ENCODE measurements at regions not wholly inside any gene's neighbourhood (a gene's known extent, or its start where the extent isn't known, plus 50 kb on each side); places are given as distances from the start of the nearest gene placed in this dataset.
"Not testable (repeated sequence)": the region's sequence is repeated elsewhere in the genome, so short reads cannot be mapped to it uniquely, and the experiment has no call there.

DNA sequence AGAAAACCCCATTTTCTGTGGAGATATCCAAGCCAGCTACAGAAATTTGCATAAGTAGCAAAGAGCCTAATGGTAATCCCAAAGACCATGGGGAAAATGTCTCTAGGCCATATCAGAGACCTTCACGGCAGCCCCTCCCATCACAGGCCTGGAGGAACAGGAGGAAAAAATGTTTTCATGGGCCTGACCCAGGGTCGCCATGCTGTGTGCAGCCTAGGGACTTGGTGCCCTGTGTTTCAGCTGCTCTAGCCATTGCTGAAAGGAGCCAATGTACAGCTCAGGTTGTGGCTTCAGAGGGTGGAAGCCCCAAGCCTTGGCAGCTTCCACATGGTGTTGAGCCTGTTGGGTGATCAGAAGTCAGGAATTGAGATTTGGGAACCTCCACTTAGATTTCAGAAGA is 1150.7 kb downstream of the OTOL1 start:
- no peak for DNase-seq

DNA sequence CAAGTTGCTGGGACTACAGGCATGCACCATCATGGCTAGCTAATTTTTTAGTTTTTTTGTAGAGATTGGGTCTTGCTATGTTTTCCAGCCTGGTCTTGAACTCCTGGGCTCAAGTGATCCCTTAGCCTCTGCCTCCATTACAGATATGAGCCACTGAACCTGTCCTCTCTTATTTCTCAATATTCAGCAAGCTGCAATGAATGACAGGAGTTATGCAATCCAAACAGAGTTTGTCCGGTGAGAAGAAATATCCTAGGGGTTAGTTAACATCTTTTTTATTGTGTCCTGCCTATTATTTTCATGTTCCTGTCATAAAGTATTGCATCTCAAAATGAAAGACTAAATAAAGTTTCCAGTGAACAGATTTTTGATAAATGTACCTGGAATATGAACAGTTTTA is 1161.4 kb downstream of the OTOL1 start:
- DNase-seq: no peak

- DNase-seq: no peak
Measured at GRCh38 chr3:162665684-162666391, 1169.2 kb downstream of the OTOL1 start.

DNA sequence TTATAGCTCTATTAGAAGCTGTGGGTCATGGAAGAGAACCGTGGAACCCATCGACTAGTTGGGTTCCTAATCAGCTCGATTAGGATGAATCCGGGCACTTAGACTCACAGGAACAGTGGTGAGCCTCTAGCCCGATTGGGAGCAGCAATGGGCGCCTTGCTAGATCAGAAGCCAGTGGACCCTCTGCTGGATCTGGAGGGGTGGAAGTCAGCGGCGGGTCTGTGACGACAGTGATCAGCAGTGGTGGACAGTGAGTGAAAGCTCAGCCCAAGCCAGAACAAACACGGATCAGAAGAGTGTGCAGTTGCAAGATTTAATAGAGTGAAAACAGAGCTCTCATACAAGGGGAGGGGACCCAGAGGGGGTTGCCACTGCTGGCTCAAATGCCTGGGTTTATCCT is 1170.2 kb downstream of the OTOL1 start:
- no peak for DNase-seq

GRCh38 chr3:162670181-162670580 is 1173.6 kb downstream of the OTOL1 start:
- no peak for DNase-seq

DNA sequence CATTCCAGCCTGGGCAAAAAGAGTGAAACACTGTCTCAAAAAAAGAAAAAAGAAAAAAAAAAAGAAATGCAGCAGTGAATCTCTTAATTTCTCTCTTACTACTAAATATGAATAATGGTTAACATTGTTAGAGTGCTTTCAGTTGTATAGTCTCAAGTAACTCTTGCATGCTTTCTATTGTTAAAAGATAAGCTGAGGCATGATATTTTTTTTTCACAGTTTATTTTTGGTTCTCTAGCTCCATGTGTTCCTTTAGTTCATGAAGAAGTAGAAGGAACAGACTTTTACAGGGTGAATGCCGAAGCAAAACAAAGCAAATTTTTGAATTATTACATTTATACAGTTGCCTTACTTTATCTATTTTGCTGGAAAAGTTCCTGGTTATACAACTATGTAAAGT is 1180.9 kb downstream of the OTOL1 start:
- DNase-seq: no peak

GRCh38 chr3:162678941-162679340 is 1182.3 kb downstream of the OTOL1 start:
- no peak for DNase-seq

GRCh38 chr3:162684260-162684659 is 1187.7 kb downstream of the OTOL1 start:
- DNase-seq: no peak

DNA sequence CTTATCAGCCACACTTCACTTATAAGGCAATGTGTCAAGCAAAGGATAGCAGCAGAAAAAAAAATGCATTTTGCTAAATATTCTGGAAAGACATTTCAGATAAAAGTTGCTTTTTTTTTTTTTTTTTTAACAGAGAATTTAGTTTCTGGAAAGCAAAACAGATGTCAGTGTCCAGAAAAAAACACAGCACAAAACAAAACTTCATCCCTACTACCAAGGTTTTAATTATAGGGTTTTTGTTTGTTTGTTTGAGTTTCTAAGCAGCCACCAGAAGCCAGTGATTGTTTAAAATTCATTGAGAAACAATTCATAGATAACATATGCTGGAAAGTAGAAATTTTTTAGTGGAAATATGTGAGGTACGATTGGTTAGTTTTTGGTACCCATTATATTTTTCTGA is 1202.7 kb downstream of the OTOL1 start:
- DNase-seq: peak; percentile 8

GRCh38 chr3:162701211-162701610 is 1204.6 kb downstream of the OTOL1 start:
- no peak for DNase-seq

DNA sequence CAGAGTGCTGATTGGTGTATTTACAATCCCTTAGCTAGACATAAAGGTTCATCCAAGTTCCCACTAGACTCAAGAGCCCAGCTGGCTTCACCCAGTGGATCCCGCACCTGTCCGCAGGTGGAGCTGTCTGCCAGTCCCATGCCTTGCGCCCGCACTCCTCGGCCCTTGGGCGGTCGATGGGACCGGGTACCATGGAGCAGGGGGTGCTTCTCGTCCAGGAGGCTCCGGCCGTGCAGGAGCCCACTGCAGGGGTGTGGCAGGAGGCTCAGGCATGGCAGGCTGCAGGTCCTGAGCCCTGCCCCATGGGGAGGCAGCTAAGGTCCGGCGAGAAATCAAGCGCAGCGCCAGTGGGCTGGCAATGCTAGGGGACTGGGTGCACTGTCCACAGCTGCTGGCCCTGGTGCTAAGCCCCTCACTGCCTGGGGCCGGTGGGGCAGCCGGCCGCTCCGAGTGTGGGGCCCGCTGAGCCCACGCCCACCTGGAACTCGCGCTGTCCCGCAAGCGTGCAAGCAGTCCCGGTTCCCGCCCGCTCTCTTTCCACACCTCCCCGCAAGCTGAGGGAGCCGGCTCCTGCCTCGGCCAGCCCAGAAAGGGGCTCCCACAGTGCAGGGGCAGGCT is 1206.3 kb downstream of the OTOL1 start:
- DNase-seq: no peak

- DNase-seq: no peak
Measured at GRCh38 chr3:162704238-162704637, 1207.6 kb downstream of the OTOL1 start.

GRCh38 chr3:162704799-162705385 is 1208.3 kb downstream of the OTOL1 start:
- no peak for DNase-seq

DNA sequence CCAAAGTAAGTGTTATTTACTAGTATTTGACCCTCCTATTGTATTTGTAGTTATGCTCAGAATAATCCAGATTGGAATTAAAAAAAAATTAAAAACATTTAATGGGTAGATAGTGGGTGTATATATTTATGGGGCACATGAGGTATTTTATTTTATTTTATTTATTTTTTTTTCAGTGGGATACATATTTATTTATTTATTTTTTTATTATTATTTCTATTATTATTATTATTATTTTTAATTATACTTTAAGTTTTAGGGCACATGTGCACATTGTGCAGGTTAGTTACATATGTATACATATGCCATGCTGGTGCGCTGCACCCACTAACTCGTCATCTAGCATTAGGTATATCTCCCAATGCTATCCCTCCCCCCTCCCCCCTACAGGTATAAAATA is 1211.8 kb downstream of the OTOL1 start:
- DNase-seq: not testable (repeated sequence)

GRCh38 chr3:162708942-162709706 is 1212.5 kb downstream of the OTOL1 start:
- DNase-seq: not testable (repeated sequence)

- no peak for DNase-seq
Measured at GRCh38 chr3:162710332-162711112, 1213.9 kb downstream of the OTOL1 start.

DNA sequence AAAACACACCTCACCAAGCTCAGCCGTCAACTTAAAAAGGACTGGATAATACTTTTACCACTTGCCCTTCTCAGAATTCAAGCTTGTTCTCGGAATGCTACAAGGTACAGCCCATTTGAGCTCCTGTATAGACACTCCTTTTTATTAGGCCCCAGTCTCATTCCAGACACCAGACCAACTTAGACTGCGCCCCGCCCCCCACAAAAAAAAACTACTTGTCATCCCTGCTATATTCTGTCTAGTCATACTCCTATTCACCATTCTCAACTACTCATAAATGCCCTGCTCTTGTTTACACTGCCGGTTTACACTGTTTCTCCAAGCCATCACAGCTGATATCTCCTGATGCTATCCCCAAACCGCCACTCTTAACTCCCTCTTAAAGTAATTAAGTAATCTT is 1220.5 kb downstream of the OTOL1 start:
- DNase-seq: not testable (repeated sequence)

GRCh38 chr3:162718697-162719096 is 1222.1 kb downstream of the OTOL1 start:
- DNase-seq: no peak

- peak; percentile 18 for DNase-seq
Measured at GRCh38 chr3:162719684-162720341, 1223.2 kb downstream of the OTOL1 start.

GRCh38 chr3:162721736-162722135 is 1225.1 kb downstream of the OTOL1 start:
- DNase-seq: no peak

DNA sequence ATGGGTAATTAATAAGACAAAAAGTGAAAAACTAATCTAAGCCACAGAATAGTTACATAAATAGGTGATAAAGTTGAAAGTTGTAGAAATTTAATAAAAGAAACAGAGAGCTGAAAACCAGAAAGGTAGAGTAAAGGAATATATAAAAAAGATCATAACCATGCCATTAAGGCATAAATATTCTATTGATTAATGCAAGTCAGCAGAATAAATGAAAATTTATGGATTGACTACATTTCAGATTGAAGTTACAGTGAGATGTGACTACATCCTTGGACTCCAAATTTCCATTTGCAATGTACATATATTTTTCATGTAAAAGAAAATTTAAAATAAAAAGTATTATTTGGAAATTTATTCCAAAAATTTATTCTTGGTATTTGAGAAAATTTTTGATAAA is 1225.7 kb downstream of the OTOL1 start:
- DNase-seq: no peak

DNA sequence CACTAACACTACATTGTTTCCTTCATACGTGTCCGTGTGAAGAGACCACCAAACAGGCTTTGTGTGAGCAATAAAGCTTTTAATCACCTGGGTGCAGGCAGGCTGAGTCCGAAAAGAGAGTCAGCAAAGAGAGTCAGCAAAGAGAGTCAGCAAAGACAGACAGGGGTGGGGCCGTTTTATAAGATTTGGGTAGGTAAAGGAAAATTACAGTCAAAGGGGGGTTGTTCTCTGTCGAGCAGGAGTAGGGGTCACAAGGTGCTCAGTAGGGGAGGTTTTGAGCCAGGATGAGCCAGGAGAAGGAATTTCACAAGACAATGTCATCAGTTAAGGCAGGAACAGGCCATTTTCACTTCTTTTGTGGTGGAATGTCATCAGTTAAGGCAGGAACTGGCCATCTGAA is 1226.2 kb downstream of the OTOL1 start:
- not testable (repeated sequence) for DNase-seq

Measured in left kidney (tissue), 1 donor.